GM21381 (cell line): ENCODE measurements at regions not wholly inside any gene's neighbourhood (a gene's known extent, or its start where the extent isn't known, plus 50 kb on each side); places are given as distances from the start of the nearest gene placed in this dataset.

Experiments used
- ATAC-seq: cut with Tn5 transposase; IDR thresholded peaks from one replicate; pipeline ENCODE4 v1.9.1; 2021; ENCODE audit warnings: mild to moderate bottlenecking, moderate library complexity; ENCODE audit not compliant: unreplicated experiment

DNA sequence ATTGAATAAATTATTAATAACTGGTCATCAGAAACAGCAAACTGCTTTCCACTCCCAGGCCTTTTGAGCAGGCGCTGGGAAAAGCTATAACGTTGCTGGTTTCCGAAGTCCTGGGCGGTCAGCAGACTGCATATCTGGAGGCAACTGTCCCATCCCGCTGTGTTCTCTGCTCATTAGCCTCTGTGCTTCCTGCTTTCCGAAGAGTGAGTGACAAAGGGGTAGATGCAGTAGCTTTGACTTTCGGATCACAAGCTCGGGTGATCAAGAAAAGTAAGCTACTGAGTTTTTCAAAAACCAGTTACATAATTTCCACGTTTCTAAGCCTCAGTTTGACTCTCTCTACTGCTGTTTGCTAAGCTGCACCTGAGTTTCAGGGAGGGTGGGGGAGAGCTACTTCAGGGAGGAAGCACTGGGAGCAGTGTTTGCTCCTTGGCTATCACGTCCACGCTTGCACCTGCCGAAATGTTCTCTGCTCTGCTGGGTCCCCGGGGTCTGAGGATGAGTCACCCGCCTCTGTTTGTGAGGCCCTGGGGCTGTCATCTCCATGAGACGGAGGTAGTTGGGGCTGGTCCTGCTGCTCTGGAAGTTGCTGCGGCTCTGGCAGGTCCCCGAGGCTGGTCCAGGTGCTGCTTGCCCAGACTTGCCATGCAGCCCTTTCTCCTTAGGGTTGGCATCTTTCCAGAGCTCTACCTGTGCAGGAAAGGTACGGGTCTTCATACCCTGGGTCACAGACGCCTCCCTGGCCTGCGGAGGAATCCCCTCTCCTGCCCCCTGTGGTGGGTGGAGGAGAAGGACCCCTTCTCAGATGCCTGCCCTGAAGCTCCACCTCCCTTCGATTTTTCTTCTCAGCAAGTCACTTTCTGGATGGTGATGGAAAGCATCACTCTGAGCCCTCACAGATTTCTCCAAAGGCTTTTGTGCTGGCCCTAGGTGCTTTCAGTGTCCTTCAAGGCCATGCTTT, 220.0 kb downstream of the QKI start:
- no peak for ATAC-seq

DNA sequence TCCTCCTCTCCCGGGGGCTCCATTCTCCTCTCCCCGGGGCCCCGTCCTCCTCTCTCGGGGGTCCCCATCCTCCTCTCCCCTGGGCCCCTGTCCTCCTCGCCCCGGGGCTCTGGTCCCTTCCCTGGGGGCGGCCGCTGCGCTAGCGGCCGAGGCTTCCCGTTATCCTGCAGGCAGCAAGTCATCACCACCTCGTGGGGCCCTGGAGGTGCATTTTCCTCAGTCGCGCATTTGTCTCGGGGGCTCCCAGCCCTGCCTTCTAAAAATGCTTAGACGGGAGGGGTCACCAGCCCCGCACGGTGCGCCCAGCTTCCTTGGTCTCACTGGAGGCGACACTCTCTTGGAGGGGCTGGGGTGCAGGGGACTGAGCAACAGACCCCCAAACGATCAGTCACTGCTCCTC, 216.5 kb downstream of the QKI start:
- no peak for ATAC-seq

DNA sequence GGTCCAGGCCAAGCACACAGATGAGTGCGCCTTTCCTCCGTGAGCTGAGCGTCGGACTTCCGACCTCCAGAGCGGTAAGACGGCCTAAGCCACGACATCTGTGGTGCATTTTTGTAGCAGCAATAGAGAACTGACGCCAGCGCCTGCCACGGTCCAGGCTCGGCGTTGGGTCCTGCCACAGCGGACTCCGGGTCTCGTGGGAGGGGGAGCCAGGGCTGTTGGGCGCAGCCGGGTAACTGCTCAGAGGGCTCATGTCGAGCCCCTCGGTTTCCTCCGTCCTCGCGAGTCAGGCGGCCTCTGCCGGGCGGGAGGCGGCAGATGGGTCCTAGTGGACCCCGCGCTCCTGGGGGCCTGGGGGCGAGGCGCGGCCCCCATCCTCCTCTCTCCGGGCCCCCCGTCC, 216.1 kb downstream of the QKI start:
- ATAC-seq, result no peak

DNA sequence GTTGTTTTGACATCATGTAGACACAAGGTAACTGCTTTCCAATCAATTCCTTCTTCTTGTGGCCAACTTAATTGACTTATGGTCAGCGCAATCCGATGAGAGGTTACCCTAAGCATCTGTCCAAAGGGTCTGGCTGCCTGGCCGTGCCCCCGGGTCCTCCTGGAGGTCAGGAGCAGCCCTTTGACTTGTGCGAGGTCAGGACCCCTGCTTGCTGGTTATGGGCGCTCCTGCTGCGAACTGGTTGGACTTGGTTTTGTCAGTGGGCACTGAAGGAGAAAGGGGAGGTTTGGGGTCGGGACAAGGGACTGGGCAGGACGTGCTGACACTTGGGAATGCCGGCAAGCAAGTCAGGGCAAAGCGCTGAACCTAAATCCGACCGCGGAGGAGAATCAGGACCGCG, 215.6 kb downstream of the QKI start:
- no peak for ATAC-seq
